ENCODE measurements at regions not wholly inside any gene's neighbourhood (a gene's known extent, or its start where the extent isn't known, plus 50 kb on each side); places are given as distances from the start of the nearest gene placed in this dataset.

DNA sequence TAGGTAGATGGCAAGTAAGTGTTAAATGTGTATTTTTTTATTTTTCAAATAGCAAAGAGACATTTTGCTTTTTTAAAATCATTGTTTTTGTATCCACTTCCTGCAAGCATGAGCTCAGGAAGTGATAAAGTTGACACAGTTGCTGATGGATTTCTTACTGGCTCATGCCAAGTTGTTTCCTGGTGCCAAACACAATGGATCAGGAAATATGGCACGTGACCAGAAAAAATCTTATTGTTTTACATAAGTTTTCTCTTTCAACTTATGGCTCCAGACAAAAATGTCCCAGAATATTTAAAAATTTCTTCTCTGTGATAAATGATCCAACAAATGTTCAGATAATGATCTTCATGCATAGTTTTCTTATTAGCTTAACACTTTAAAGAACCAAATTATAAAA, 1279.1 kb upstream of the FLRT2 start:
- intact Hi-C loops (cut with DNase I, micrococcal nuclease): no loop called here
- H3K4me1 Mint-ChIP-seq: no peaks in the 10 kb centered on the region
- no peaks in the 10 kb centered on the region for H3K27me3 Mint-ChIP-seq
- ATAC-seq: no peak
- ChIA-PET POLR2A (no interaction called here), CTCF (no interaction called here)
- no peaks in the 10 kb centered on the region for H3K36me3 Mint-ChIP-seq (ENCODE audit: low read depth)
- no peak for DNase-seq
- no peak overlapping the region for H3K27ac Mint-ChIP-seq
- H3K9me3 Mint-ChIP-seq (ENCODE audit: low read depth): no peaks in the 10 kb centered on the region
- H3K4me3 Mint-ChIP-seq: no peak overlapping the region

- ChIA-PET POLR2A (no interaction called here), CTCF (no interaction called here)
- Mint-ChIP-seq H3K4me1 (no peaks in the 10 kb centered on the region), H3K27me3 (no peaks in the 10 kb centered on the region), H3K9me3 (ENCODE audit: low read depth) (no peaks in the 10 kb centered on the region), H3K4me3 (no peak overlapping the region), H3K36me3 (ENCODE audit: low read depth) (no peaks in the 10 kb centered on the region), H3K27ac (no peak overlapping the region)
- intact Hi-C loops (cut with DNase I, micrococcal nuclease): no loop called here
- ATAC-seq (no peak), DNase-seq (no peak)
These were observed 1278.4 kb upstream of the FLRT2 start for GRCh38 chr14:84251411-84252115.

- Mint-ChIP-seq H3K27ac (no peak overlapping the region), H3K27me3 (no peaks in the 10 kb centered on the region), H3K4me1 (no peaks in the 10 kb centered on the region), H3K9me3 (ENCODE audit: low read depth) (no peaks in the 10 kb centered on the region), H3K36me3 (ENCODE audit: low read depth) (no peaks in the 10 kb centered on the region), H3K4me3 (no peak overlapping the region)
- CTCF ChIA-PET: no interaction called here
- intact Hi-C loops (cut with DNase I, micrococcal nuclease): no loop called here
- POLR2A ChIA-PET: no interaction called here
- DNase-seq: no peak
- no peak for ATAC-seq
These were observed 1277.2 kb upstream of the FLRT2 start for GRCh38 chr14:84252706-84253105.

- CTCF ChIA-PET: interaction anchor here (0.7 kb wide), 1 partner anchor 283 kb away, joined by 3 read pairs; no protein-coding TSS in a partner anchor
- intact Hi-C loops (cut with DNase I, micrococcal nuclease): no loop called here
- no peaks in the 10 kb centered on the region for H3K27me3 Mint-ChIP-seq
- no peak for ATAC-seq
- H3K36me3 Mint-ChIP-seq (ENCODE audit: low read depth): no peaks in the 10 kb centered on the region
- POLR2A ChIA-PET: no interaction called here
- H3K4me1 Mint-ChIP-seq: no peaks in the 10 kb centered on the region
- no peaks in the 10 kb centered on the region for H3K9me3 Mint-ChIP-seq (ENCODE audit: low read depth)
- DNase-seq: no peak
- no peak overlapping the region for H3K4me3 Mint-ChIP-seq
- H3K27ac Mint-ChIP-seq: no peak overlapping the region
These were observed 1276.6 kb upstream of the FLRT2 start for GRCh38 chr14:84253326-84253725.

DNA sequence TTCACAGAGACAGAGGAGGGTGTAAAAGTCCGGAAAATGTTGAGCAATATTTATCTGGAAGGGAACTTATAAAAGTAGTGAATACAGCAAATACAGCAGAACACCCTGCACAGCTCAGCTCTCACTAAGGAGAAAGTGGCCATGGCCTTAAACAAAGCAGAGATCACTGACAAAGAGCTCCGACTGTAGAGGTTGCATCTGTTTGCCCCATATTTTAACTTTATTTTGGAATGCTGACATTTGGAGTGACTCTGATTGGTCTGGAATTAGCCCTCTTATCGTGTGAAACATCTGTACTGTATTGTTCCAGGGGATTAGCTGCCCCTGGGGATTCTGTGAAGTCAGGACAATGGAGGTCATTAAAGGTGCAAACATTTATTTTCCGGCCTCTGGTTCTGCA, 1275.7 kb upstream of the FLRT2 start:
- ATAC-seq (no peak), DNase-seq (no peak)
- Mint-ChIP-seq H3K9me3 (ENCODE audit: low read depth) (peaks cover 2% of the 10 kb centered on the region), H3K27me3 (no peaks in the 10 kb centered on the region), H3K36me3 (ENCODE audit: low read depth) (no peaks in the 10 kb centered on the region), H3K4me1 (no peaks in the 10 kb centered on the region), H3K4me3 (no peak overlapping the region), H3K27ac (no peak overlapping the region)
- intact Hi-C loops (cut with DNase I, micrococcal nuclease): no loop called here
- POLR2A ChIA-PET: no interaction called here
- CTCF ChIA-PET: no interaction called here

- DNase-seq: no peak
- intact Hi-C loops (cut with DNase I, micrococcal nuclease): no loop called here
- Mint-ChIP-seq H3K9me3 (ENCODE audit: low read depth) (peaks cover 11% of the 10 kb centered on the region), H3K4me3 (no peak overlapping the region), H3K27ac (no peak overlapping the region), H3K4me1 (no peaks in the 10 kb centered on the region), H3K36me3 (ENCODE audit: low read depth) (no peaks in the 10 kb centered on the region), H3K27me3 (no peaks in the 10 kb centered on the region)
- no peak for ATAC-seq
- ChIA-PET CTCF (no interaction called here), POLR2A (no interaction called here)
These were observed 1267.0 kb upstream of the FLRT2 start for GRCh38 chr14:84262932-84263331.

DNA sequence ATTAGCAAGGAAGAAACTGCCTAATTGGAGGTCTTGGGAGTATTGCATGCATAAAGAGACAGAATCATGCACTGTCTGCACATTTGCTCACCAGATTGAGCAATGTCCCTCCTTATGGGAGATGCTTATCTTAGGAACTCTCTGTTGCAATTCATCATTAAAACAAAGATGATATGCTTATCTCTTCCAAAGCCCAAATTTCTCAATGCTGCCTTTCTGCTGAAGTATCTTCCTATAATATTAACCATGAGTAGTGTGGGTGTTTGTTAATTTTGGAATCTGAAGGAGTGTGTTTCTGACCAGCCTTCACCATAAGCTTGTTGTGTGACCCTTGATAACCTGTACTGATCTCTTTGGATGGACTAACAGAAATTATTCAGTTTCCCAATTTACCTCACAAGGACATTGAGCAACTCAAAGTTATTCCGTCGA, 1257.6 kb upstream of the FLRT2 start:
- Mint-ChIP-seq H3K9me3 (ENCODE audit: low read depth) (peaks cover 12% of the 10 kb centered on the region), H3K36me3 (ENCODE audit: low read depth) (no peaks in the 10 kb centered on the region), H3K4me3 (no peak overlapping the region), H3K27me3 (no peaks in the 10 kb centered on the region), H3K4me1 (no peaks in the 10 kb centered on the region), H3K27ac (no peak overlapping the region)
- ATAC-seq (no peak), DNase-seq (no peak)
- ChIA-PET POLR2A (no interaction called here), CTCF (no interaction called here)
- intact Hi-C loops (cut with DNase I, micrococcal nuclease): no loop called here

- ATAC-seq: no peak
- no peaks in the 10 kb centered on the region for H3K27me3 Mint-ChIP-seq
- no peak overlapping the region for H3K27ac Mint-ChIP-seq
- CTCF ChIA-PET: no interaction called here
- H3K9me3 Mint-ChIP-seq (ENCODE audit: low read depth): peaks cover 12% of the 10 kb centered on the region
- POLR2A ChIA-PET: no interaction called here
- DNase-seq: no peak
- H3K4me3 Mint-ChIP-seq: no peak overlapping the region
- no peaks in the 10 kb centered on the region for H3K36me3 Mint-ChIP-seq (ENCODE audit: low read depth)
- H3K4me1 Mint-ChIP-seq: no peaks in the 10 kb centered on the region
- intact Hi-C loops (cut with DNase I, micrococcal nuclease): no loop called here
These were observed 1256.8 kb upstream of the FLRT2 start for GRCh38 chr14:84273181-84273580.

DNA sequence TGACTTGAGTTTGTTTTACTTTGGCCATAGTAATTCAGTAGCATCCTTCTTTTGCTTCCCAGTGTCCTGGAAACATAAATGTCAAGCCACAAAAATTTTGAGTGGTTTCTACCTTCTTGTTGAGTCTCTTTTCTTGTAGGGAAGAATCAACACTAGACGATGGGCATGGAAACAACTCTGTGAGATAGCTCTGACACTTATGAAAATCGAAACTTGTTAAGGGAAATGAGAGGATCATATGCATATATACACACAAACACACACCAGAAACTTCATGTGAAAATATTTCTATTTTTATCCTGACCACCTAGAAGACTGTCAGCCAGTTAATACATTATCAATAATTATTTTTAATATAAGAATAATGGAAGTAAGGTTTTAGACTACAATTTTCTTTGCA, 1247.3 kb upstream of the FLRT2 start:
- peaks cover 7% of the 10 kb centered on the region for H3K9me3 Mint-ChIP-seq (ENCODE audit: low read depth)
- no peak overlapping the region for H3K27ac Mint-ChIP-seq
- DNase-seq (no peak), ATAC-seq (no peak)
- ChIA-PET CTCF (no interaction called here), POLR2A (no interaction called here)
- no peaks in the 10 kb centered on the region for H3K27me3 Mint-ChIP-seq
- no peak overlapping the region for H3K4me3 Mint-ChIP-seq
- no peaks in the 10 kb centered on the region for H3K4me1 Mint-ChIP-seq
- intact Hi-C loops (cut with DNase I, micrococcal nuclease): no loop called here
- no peaks in the 10 kb centered on the region for H3K36me3 Mint-ChIP-seq (ENCODE audit: low read depth)

- ATAC-seq (no peak), DNase-seq (no peak)
- intact Hi-C loops (cut with DNase I, micrococcal nuclease): no loop called here
- Mint-ChIP-seq H3K27ac (no peak overlapping the region), H3K4me3 (no peak overlapping the region), H3K36me3 (ENCODE audit: low read depth) (no peaks in the 10 kb centered on the region), H3K27me3 (no peaks in the 10 kb centered on the region), H3K9me3 (ENCODE audit: low read depth) (peaks cover 8% of the 10 kb centered on the region), H3K4me1 (no peaks in the 10 kb centered on the region)
- CTCF ChIA-PET: no interaction called here
- POLR2A ChIA-PET: no interaction called here
These were observed 1241.2 kb upstream of the FLRT2 start for GRCh38 chr14:84288781-84289180.

- Mint-ChIP-seq H3K4me1 (no peaks in the 10 kb centered on the region), H3K27ac (no peak overlapping the region), H3K36me3 (ENCODE audit: low read depth) (no peaks in the 10 kb centered on the region), H3K9me3 (ENCODE audit: low read depth) (peaks cover 3% of the 10 kb centered on the region), H3K4me3 (no peak overlapping the region), H3K27me3 (no peaks in the 10 kb centered on the region)
- intact Hi-C loops (cut with DNase I, micrococcal nuclease): no loop called here
- POLR2A ChIA-PET: no interaction called here
- no peak for ATAC-seq
- CTCF ChIA-PET: no interaction called here
- no peak for DNase-seq
These were observed 1231.2 kb upstream of the FLRT2 start for GRCh38 chr14:84298663-84299195.

DNA sequence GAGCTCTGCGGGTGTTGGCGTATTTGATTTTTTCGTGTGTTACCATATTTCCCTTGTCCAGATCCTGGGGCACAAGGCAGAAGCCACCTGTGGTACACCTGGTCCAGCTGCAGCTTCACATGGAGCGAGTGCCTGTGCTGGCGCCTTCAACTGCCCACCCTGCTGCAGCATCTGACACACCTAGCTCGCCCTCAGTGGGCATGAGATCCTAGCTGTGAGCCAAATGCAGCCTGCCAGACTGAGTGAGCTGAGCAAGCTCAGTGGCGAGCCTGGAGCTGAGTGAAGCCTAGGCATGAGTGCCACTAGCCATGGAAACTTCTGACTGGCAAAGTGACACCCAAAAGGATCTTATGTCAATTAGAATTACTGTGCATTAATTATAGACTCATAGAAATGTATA, 1226.8 kb upstream of the FLRT2 start:
- Mint-ChIP-seq H3K27me3 (no peaks in the 10 kb centered on the region), H3K4me1 (no peaks in the 10 kb centered on the region), H3K27ac (no peak overlapping the region), H3K4me3 (no peak overlapping the region), H3K36me3 (ENCODE audit: low read depth) (no peaks in the 10 kb centered on the region), H3K9me3 (ENCODE audit: low read depth) (peaks cover 12% of the 10 kb centered on the region)
- no peak for ATAC-seq
- ChIA-PET POLR2A (no interaction called here), CTCF (no interaction called here)
- no peak for DNase-seq
- intact Hi-C loops (cut with DNase I, micrococcal nuclease): no loop called here

DNA sequence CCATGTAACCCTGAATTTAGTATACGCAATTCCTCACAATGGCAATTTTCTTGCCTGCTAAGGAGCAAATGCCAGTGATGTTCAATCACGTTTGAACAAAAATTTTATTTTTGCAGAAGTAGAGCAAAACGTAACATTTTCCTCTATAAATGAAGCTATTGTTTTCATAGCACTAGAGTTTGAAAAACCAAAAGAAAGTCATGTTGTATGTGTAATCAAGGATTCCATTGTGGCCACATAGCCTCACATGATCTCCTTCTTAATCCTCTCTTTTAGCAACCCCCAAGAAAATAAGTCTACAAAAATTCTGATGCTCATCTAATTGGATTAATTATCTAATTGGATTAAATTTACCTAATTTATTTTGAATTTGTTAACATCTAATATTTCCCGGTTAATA, 1217.4 kb upstream of the FLRT2 start:
- POLR2A ChIA-PET: no interaction called here
- CTCF ChIA-PET: no interaction called here
- intact Hi-C loops (cut with DNase I, micrococcal nuclease): no loop called here

More for the DNA sequence above, 1217.4 kb upstream of the FLRT2 start:
- no peaks in the 10 kb centered on the region for H3K36me3 Mint-ChIP-seq (ENCODE audit: low read depth)
- no peak for DNase-seq
- no peak overlapping the region for H3K4me3 Mint-ChIP-seq
- no peak overlapping the region for H3K27ac Mint-ChIP-seq
- H3K9me3 Mint-ChIP-seq (ENCODE audit: low read depth): peaks cover 24% of the 10 kb centered on the region
- no peak for ATAC-seq
- no peaks in the 10 kb centered on the region for H3K4me1 Mint-ChIP-seq
- no peaks in the 10 kb centered on the region for H3K27me3 Mint-ChIP-seq
